Effector memory CD4-positive, alpha-beta T cell (primary cell): ENCODE measurements at regions not wholly inside any gene's neighbourhood (a gene's known extent, or its start where the extent isn't known, plus 50 kb on each side); places are given as distances from the start of the nearest gene placed in this dataset.

Experiments
- DNase-seq, 3 donors: peaks; one replicate each; pipeline ENCODE4 v3.0.0-alpha.2; 2020
- H3K27ac ChIP-seq: 2 replicates; pipeline ENCODE4 v1.7.0; 2013; ENCODE audit warnings: mild to moderate bottlenecking, low read length, moderate library complexity; ENCODE audit not compliant: insufficient read depth, poor library complexity, severe bottlenecking
- H3K27me3 ChIP-seq: replicated peaks from 2 replicates; pipeline ENCODE4 v1.7.0; 2013; ENCODE audit warnings: mild to moderate bottlenecking, low read length; ENCODE audit not compliant: insufficient read depth, control insufficient read depth, poor library complexity, severe bottlenecking
- H3K36me3 ChIP-seq: 2 replicates; pipeline ENCODE4 v1.7.0; 2013; ENCODE audit warnings: mild to moderate bottlenecking, low read length, moderate library complexity; ENCODE audit not compliant: control insufficient read depth, insufficient read depth
- H3K4me1 ChIP-seq: 2 replicates; pipeline ENCODE4 v1.7.0; 2013; ENCODE audit warnings: low read length, mild to moderate bottlenecking; ENCODE audit not compliant: control insufficient read depth, insufficient read depth, poor library complexity, severe bottlenecking
- H3K4me3 ChIP-seq: 2 replicates; pipeline ENCODE4 v1.7.0; 2013; ENCODE audit warnings: low read length, low read depth, mild to moderate bottlenecking; ENCODE audit not compliant: insufficient read depth, poor library complexity, severe bottlenecking
- H3K9me3 ChIP-seq: 2 replicates; pipeline ENCODE4 v1.7.0; 2013; ENCODE audit warnings: mild to moderate bottlenecking, low read length, moderate library complexity; ENCODE audit not compliant: control insufficient read depth

DNA sequence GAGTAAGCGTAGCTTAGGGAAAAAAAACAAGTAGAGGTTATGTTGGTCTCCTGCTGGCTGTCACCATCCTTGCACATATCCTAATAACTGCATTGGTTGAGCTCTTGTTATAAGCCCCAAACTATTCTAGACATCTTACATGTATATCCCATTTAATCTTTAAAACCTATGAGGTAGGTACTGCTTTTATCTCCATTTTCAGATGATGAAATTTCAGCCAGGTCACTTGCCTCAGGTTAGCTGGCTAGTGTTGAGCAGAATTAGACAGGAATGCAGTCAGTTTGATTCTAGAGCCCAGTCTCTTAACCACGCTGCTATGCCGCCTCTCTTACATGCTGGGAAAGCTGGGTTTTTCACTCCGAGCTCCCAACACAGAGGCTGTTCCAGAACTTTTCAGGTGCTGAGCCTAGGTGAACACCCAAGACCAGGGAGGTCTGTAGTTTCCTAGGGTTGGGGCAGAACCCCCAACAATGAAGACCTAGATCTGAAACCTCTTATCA, 269.9 kb upstream of the RGS6 start:
- H3K36me3 ChIP-seq = peaks cover 8% of the 10 kb centered on the region
- no peaks in the 10 kb centered on the region for H3K4me1 ChIP-seq
- H3K4me3 ChIP-seq = no peak overlapping the region

DNA sequence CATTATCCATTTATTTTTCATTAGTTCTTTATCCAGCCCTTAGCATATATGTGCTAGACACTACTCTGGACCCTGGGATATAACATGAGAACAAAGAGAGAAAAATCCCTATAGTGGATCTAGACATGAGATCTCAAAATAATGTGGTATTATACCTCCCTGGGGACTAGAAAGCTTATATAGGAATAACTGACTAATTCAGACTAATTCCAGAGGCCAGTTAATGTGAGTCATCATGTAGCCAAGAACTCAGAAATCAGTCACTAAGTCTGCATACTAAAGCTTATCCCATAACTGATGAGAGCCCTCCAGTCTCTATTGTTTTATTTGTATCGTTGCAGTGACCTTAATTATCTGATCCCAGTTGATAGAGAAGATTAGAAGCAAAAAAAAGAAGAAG, 267.1 kb upstream of the RGS6 start:
- no peaks in the 10 kb centered on the region for H3K27me3 ChIP-seq
- no peak for DNase-seq
- H3K4me1 ChIP-seq = no peaks in the 10 kb centered on the region
- no peak overlapping the region for H3K4me3 ChIP-seq
- no peaks in the 10 kb centered on the region for H3K9me3 ChIP-seq
- H3K27ac ChIP-seq = no peak overlapping the region
- peaks cover 8% of the 10 kb centered on the region for H3K36me3 ChIP-seq

More for the DNA sequence above, 269.9 kb upstream of the RGS6 start:
- DNase-seq = no peak
- H3K27ac ChIP-seq = no peak overlapping the region
- no peaks in the 10 kb centered on the region for H3K27me3 ChIP-seq
- H3K9me3 ChIP-seq = no peaks in the 10 kb centered on the region

DNA sequence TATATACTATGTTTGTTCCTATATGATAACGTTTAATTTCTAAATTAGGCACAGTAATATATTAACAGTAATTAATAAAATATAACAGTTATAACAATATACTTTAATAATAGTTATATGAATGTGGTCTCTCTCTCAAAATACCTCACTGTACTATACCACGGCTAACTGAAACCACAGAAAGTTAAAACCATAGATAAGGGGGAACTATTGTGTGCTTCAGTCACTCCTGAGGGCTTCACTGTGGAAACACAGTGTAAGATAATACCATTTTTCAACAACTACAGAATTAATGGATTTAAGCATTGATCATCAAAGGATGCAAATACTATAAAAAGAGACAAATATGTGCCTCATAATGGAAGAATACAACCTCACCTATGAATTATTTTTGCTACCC, 266.4 kb upstream of the RGS6 start:
- H3K4me3 ChIP-seq = no peak overlapping the region
- DNase-seq = no peak
- H3K36me3 ChIP-seq = peaks cover 8% of the 10 kb centered on the region
- H3K9me3 ChIP-seq = no peaks in the 10 kb centered on the region
- H3K27ac ChIP-seq = no peak overlapping the region
- H3K4me1 ChIP-seq = no peaks in the 10 kb centered on the region
- no peaks in the 10 kb centered on the region for H3K27me3 ChIP-seq

DNA sequence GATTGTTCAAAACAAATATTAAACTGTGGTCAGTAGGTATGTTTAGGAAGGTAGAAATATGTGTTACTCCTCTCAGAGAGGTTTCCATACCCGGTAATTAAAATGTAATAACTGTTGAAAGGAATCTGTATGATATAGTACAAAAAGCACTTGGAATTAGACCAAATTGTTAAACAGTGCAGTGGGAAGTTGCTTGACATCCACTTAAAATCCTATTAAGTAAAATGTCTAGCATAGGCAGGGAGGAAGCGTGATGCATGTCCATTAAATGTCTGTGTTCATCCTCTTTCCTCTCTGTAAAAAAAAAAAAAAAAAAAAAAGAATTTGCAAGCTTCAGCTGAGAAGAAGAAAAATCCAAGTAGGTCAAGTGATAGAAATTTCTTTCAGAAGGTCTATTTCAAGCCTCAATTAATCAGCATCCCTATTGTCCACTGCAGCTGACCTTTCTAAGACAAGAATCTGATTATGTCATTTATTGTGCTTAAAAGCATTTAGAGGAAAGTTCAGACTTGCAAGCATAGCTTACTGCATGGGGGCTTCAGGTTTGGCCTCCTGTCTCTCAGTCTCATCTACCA, 265.6 kb upstream of the RGS6 start:
- no peak overlapping the region for H3K4me3 ChIP-seq
- H3K27ac ChIP-seq = no peak overlapping the region
- H3K4me1 ChIP-seq = no peaks in the 10 kb centered on the region
- peaks cover under 1% of the 10 kb centered on the region for H3K36me3 ChIP-seq
- H3K27me3 ChIP-seq = no peaks in the 10 kb centered on the region
- no peak for DNase-seq
- H3K9me3 ChIP-seq = no peaks in the 10 kb centered on the region

DNA sequence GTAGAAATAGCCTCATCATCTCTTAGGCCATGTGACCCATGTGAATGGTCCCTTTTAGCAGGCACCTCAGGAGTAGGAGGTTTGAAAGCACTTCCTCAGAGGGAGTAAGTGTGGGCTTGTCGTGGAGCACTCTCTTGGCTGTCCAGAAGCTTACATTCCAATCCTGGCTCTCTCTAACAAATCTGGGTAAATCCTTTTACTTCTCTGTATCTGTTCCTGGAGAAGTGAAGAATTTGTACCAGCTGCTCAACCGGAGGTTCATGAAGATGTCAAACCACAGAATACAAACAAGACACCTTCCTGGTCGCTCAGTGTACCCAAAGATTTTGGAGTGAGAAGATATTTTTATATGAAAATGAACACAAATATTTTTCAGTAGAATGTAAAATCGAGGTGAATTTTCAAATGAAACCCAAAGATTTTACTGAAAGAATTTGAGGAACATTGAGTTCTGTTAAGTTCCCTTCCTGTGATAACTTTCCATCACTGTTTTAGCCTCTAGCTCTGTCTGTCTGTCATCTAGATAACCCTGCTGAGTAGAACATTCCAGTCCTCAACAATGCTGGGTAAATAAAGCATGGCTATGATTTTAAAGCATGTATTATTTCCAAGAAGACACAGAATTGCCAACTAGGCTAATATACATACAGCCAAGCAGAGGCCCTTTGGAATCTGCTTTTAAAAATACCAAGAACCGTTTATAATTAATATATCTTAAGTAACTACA, 263.9 kb upstream of the RGS6 start:
- Histone ChIP-seq H3K36me3 (peaks cover 6% of the 10 kb centered on the region), H3K4me1 (no peaks in the 10 kb centered on the region), H3K9me3 (no peaks in the 10 kb centered on the region), H3K4me3 (no peak overlapping the region), H3K27me3 (no peaks in the 10 kb centered on the region), H3K27ac (no peak overlapping the region)
- DNase-seq = no peak

DNA sequence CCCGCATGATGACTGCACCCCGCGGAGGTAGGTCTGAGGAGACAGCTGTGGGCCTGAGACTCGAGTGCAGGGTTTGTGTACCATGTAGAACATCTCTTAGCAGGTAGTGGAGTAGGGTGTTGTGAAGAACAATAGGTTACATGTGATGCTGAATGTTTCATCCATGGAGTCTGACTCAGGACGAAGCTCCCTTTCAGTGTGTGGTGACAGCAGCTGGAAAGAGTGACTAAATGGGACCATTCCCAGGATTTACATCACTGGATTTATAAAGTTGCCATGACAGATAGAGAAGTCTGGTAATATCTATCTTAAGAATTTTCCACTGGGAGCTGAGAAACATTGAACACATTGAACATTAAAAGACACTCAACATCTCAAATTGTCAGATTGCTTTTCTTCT, 259.6 kb upstream of the RGS6 start:
- DNase-seq = no peak
- Histone ChIP-seq H3K27ac (no peak overlapping the region), H3K4me3 (no peak overlapping the region)

DNA sequence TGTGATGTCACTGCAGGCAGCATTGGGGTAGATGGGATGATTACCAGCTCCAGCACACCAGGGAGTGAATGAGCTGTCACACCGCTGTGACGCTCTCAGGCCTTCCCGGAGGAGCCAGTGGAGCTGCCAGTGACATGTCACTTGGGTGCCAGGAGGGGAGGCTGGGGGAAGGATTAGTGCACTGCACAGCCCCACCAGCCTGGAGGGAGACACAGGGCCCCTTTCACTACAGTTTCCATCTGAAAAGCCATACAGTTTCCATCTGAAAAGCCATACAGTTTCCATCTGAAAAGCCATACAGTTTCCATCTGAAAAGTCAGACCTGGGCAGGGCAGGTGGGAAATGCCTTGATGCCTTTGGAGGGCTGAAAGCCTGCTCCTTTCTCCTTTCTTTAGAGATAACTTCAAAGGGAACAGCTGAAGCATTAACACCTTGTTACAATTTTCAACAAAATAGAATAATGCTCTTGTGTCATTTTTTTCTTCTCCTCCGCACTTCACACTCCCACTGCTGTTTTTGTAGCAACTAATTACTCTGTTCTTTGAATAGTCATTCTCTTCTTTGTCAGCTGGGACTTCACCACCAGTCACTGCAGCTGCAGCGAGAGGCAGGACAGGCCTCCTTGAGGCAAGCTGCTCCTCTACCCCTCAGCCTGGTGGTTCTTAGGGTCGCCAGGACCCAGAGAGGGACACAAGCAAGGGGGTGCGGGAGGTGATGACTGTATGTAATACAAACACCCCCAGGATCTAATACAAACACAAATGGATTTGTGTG, 256.9 kb upstream of the RGS6 start:
- Histone ChIP-seq H3K36me3 (peaks cover 10% of the 10 kb centered on the region), H3K4me3 (no peak overlapping the region), H3K27me3 (no peaks in the 10 kb centered on the region), H3K9me3 (no peaks in the 10 kb centered on the region), H3K27ac (no peak overlapping the region), H3K4me1 (no peaks in the 10 kb centered on the region)
- DNase-seq = no peak

More for the DNA sequence above, 259.6 kb upstream of the RGS6 start:
- peaks cover 10% of the 10 kb centered on the region for H3K36me3 ChIP-seq
- no peaks in the 10 kb centered on the region for H3K9me3 ChIP-seq
- H3K27me3 ChIP-seq = no peaks in the 10 kb centered on the region
- H3K4me1 ChIP-seq = no peaks in the 10 kb centered on the region

DNA sequence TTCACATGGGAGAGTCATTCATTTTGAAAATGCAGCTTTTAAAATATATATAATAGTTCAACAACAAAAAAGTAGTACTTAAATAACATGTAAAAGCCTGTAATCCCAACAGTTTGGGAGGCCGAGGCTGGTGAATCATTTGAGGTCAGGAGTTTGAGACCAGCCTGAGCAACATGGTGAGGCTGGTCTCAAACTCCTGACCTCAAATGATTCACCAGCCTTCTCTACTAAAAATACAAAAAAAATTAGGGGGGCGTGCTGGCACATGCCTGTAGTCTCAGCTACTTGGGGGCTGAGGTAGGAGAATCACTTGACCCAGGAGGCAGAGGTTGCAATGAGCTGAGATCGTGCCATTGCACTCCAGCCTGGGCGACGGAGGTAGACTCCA, 256.3 kb upstream of the RGS6 start:
- no peak for DNase-seq
- Histone ChIP-seq H3K27ac (no peak overlapping the region), H3K4me3 (no peak overlapping the region), H3K4me1 (no peaks in the 10 kb centered on the region), H3K27me3 (no peaks in the 10 kb centered on the region), H3K9me3 (no peaks in the 10 kb centered on the region), H3K36me3 (peaks cover 10% of the 10 kb centered on the region)

DNA sequence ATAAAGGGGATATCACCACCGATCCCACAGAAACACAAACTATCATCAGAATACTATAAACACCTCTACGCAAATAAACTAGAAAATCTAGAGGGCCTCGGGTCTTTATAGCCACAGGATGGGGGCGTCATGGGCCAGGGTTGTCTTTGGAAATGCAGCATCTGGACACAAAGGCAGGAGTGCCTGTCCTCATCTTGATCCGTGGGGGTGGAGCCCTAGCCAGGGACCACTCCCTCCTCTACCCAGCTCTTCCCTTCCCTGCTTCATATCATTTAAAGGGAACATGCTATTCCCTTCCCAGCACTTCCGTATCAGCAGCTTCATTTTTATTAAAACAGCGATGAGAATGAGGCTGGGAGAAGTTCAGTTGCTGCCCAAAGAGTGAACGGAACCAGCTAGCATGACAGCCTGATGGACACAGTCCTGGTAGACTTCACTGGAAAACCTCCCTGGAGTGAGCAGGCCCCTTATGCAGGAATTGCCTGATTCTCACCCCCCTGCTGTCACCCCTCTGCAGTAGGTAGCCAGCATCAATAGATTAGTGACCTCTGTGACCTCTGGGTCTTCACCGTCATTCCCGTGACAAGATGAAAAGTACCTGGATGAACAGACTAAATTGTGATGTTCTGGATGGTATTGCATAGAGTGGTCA, 251.4 kb upstream of the RGS6 start:
- no peaks in the 10 kb centered on the region for H3K4me1 ChIP-seq
- no peaks in the 10 kb centered on the region for H3K9me3 ChIP-seq
- no peak overlapping the region for H3K27ac ChIP-seq
- H3K36me3 ChIP-seq = peaks cover 12% of the 10 kb centered on the region
- no peaks in the 10 kb centered on the region for H3K27me3 ChIP-seq
- DNase-seq = no peak
- H3K4me3 ChIP-seq = no peak overlapping the region
